GM18508 (cell line): ENCODE measurements at regions not wholly inside any gene's neighbourhood (a gene's known extent, or its start where the extent isn't known, plus 50 kb on each side); places are given as distances from the start of the nearest gene placed in this dataset.
"Not testable (repeated sequence)": the region's sequence is repeated elsewhere in the genome, so short reads cannot be mapped to it uniquely, and the experiment has no call there.

Experiments
- ATAC-seq: cut with Tn5 transposase; IDR thresholded peaks from one replicate; pipeline ENCODE4 v1.9.1; 2021; ENCODE audit warnings: moderate number of reproducible peaks; ENCODE audit not compliant: insufficient read depth, unreplicated experiment

DNA sequence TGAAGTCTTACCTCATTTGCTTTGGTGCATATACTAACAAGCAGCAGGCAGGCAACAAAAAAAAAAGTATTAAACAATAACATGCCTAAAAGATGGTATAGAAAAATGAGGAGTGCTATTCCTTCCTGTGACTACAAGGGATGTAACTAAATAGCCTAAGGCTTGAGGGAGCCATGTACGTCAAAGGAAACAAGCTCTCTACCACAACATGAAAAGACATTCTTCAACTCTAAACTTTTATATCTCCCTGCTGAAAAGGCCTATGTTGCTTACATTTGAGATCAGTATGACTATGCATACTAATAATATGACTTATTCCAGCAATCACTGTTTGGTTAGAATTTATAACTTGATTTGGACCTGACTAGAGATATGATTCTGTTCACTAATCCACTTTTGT is 347.9 kb downstream of the ADCYAP1 start:
- ATAC-seq: no peak

DNA sequence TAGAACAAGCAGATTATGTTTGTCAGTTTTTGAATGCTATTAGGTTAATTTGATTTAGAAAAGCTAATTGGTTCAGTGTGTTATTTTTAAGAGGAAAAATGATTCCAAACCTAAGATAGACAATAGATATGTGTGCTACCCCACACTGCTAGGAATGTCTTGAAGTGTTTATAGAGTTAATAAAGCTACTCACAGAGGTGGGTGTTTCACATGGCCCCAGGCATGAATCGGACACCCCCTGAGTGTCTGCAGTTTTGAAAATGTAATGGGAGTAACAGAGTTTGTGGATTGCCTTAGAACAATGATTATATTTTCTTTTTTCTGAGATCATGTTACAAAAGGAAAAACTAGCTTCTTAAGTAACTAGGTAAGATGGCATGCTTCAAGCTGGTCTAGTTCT is 348.3 kb downstream of the ADCYAP1 start:
- no peak for ATAC-seq

DNA sequence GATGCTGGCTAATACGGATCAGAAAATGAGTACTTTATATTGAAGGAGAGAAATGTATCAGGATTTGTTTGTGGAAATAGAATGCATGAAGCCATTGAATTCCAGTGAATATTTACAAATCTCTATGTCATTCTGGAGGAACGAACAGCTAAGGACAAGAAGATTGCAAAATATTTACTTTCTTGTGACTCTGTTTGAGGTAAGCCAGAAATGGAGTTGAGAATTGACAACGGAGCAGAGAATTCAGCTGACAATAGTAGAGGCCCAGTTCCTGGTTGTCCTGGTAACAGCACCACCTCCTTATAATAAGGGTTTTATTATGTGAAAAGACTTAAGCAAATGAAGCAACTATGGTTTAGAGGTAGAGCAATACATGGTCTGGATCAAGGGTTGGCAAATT is 349.2 kb downstream of the ADCYAP1 start:
- no peak for ATAC-seq

DNA sequence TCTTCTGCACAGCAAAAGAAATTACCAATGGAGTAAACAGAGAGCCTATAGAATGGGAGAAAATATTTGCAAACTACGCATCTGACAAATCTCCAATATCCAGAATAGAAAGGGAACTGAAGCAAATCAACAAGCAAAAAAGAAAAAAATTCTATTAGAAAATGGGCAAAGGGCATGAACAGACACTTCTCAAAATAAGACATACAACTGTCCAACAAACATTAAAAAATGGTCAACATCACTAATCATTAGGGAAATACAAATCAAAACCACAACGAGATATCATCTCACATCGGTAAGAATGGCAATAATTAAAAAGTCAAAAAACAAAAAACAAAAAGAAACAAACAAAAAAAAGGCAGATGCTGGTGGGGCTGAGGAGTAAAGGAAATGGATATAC is 356.4 kb downstream of the ADCYAP1 start:
- ATAC-seq: no peak

DNA sequence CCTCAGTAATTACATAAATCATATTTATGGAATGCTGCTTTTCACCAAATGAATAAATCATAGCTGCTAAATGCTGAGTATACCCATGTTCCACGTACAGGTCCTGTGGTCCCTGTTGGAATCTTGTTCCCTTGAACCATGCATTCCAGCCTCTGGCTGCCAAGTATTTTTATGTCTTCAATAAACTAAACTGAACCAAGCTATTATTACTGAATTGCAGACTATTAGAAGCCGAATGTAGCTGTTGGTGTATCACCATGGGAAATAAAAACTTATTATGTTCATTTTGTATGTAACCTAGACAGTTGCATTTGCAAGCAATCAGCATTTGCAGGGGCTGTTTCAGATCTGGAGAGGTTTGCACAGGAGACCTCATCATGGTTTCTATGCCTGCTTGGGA is 362.4 kb downstream of the ADCYAP1 start:
- no peak for ATAC-seq

DNA sequence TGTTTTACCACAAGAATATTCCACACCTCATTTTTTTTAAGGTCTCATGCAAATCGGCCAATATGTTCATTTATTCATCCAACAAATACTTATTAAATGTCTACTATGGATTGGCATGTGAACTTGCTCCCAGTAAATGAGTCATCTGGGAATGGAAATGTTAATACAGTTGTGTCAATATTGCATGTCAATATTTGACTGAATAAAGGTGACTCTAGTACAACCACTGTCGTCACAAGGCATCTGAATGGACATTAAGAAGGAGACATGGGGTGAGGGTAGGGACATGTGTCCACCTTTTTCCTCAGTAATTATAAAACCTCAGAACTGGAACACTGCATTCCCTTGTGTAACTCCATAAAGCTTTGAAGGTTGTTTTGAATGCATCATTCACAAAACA is 365.4 kb downstream of the ADCYAP1 start:
- no peak for ATAC-seq

DNA sequence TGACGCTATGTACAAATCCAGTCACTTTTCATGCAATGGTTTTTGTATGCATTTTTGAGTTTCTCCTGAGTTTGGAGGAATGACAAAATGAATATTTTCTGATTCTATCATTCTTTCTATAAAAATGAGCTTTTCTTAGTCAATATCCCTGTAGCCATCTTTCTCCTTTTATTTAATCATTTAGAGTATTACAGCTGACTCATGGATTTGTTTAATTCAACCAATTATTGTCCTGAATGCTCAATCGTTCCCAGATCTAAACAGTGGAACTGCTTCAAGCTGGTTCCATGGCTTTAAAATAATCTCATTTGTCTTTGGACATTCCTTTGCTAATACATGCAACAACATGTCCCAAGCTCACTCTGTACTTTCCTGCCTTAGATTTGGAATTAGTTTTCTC is 368.8 kb downstream of the ADCYAP1 start:
- no peak for ATAC-seq

DNA sequence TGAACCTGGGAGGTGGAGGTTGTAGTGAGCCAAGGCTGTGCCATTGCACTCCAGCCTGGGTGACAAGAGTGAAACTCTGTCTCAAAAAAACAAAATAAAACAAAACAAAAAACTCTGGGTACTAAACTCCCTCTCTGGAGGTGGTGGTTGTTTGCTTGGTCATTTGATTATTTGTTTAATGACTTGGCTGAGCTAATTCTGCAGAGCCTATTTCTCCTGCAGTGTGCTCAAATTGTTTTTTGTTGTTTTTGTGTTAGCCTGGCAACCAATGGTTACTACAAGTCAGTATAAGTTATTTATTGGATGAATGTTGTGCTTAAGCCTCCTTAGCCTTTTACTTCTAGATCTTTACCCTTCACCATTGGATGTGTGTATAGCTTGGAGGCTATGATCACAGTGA is 387.5 kb downstream of the ADCYAP1 start:
- ATAC-seq: no peak

DNA sequence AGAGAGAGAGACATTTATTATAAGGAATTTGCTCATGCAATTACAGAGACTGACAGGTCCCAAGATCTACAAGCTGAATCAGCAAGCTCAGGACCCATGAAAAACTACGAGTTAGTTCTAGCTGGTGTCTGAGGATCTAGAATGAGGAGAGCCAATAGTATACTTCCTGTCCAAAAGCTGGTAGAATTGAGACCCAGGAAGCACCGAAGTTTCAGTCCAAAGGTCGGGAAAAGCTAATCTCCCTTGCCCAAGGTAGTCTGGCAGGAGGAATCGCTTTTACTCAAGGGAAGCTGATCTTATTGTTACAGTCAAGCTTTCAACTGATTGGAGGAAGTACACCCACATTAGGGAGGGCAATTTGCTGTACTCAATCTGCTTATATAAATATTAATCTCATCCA is 389.6 kb downstream of the ADCYAP1 start:
- ATAC-seq: no peak

DNA sequence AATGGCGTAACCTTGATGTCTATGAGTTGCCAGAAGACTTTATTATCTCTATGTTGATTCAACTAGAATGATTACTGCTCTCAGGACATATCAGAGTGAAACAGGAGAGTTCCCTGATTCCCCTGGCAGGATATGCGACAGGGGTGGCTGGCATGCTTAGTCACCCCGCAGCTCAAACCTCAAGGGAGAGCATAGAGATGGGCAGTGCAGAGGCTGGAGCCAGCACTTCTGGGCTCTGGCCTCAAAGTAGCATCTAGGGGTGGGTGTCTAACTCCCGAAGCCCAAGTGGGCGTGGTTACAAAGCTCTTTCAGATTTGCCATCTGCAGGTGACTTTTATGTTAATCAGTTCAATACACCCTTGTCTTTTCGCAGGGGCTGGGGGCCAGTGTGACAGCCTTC is 391.6 kb downstream of the ADCYAP1 start:
- no peak for ATAC-seq

DNA sequence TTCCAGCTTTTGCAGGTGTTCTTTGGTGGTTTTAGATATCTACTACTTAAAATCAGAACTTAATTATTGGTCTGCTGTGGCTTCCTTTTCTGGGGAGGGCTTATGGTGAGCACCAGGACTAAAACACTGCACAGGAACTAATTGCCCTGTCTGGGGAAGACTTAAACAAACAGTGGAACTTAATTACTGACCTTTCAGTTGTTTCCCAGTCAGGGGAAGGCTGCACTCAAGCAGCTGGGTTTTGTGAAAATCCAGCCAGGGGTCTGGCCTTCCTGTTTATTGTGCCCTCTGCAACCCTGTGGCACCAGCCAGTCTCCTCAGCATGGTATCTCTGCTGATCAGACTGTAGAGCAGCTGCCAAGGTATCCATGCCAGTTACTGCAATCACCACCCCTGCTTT is 398.2 kb downstream of the ADCYAP1 start:
- no peak for ATAC-seq

DNA sequence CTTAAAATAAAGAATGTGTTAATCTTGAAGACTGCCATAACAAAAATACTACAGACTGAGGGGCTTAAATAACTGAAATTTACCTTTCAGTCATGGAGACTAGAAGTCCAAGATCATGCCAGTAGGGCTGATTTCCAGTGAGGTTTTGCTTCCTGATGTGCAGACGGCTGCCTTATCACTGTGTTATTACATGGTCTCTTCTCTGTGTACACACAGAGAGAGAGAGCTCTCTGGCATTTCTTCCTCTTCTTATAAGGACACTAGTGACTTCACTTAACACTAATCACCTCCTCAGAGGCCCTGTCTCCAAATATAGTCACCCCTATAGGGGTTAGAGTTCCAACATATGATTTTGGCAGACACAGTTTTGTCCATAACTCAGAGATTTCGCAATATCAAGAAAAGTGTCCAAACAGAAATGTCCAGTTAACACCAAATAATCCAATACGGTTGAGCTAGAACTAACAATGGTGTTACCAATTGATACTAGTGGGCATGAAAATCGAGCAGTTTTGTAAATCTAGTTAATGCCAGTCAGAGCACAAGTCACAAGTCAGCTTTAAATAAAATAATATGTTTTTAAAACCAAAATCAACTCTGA is 399.8 kb downstream of the ADCYAP1 start:
- ATAC-seq: no peak

DNA sequence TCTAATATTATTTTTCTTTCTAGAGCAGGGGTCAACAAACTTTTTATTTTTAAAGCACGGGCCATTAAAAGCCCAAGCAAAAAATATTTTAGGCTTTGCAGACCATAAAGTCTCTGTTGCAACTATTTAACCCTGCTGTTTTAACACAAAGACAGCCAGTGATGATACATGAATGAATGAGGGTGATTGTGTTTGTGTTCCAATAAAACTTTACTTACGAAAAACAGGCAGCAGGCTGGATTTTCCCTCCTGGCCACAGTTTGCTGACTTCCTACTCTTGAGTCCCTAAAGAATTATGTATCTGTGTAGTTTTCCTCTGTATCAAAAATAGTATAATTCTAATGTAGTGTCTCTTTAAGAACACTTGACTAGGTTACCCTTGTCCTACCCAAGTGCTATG is 402.0 kb downstream of the ADCYAP1 start:
- no peak for ATAC-seq

DNA sequence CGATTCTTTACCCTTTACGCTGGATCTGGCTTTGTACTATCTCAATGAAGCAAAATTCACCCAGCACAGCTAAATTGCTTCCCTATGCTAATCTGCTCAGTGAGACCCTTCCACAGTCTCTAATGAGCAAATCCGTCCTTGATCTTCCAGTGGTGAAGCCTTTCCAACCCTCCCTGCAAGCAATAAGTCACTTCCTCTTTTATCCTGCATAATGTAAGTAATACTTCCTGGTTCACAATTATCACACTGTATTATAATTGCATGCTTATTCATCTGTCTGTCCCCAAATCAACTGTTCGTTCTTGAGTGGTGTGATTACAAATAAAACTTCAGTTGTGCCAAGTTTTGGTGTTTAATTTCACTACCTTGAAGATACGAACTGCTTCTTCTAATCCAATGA is 404.0 kb downstream of the ADCYAP1 start:
- no peak for ATAC-seq

DNA sequence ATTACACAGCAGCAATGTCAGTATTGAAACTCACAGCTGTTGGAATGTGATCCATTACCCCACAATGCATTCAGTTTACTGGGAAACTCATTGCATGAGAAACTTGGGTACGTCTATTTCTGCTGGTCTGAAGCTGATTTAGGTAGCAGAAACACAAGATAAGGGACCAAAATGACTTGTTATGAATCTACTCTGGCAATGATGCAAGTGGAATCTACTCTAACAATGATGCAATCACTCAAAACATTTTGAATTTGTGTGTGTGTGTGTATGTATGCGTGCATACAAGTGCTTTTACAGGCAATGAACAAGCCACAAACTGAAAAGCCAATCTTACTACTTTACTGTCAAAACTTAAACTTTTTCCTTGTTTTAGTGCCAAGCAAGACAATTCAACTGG is 406.7 kb downstream of the ADCYAP1 start:
- ATAC-seq: no peak

DNA sequence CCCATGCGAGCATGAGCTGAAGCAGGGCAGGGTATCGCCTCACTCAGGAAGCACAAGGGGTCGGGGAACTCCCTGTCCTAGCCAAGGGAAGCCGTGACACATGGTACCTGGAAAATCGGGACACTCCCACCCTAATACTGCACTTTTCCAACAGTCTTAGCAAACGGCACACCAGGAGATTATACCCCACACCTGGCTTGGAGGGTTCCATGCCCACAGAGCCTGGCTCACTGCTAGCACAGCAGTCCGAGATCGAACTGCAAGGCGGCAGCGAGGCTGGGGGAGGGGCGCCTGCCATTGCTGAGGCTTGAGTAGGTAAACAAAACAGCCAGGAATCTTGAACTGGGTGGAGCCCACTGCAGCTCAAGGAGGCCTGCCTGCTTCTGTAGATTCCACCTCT is 430.7 kb downstream of the ADCYAP1 start:
- not testable (repeated sequence) for ATAC-seq

DNA sequence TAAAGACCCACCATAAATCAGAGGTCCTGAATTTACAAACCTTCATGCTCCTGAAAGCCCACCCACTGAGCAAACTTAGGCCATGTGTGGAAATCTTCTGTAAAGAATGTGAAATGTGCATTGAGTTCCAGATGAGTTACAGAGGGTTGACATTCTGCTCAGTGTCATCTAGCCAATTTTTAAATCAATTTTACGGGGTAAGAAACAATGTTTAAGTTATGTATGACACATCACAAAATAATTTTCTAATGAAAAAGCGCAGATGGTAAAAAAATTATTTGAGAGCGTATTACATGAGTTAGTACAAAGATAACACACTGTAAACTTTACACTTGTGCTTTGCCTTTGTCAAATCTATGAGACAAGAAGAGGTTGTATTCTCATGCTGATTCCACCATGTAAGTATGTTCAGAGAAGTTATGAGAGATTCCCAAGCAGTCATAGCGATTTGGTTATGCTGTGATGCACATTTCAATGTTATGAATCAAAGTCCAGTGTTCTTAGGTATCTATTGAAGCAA is 446.3 kb downstream of the ADCYAP1 start:
- ATAC-seq: no peak

DNA sequence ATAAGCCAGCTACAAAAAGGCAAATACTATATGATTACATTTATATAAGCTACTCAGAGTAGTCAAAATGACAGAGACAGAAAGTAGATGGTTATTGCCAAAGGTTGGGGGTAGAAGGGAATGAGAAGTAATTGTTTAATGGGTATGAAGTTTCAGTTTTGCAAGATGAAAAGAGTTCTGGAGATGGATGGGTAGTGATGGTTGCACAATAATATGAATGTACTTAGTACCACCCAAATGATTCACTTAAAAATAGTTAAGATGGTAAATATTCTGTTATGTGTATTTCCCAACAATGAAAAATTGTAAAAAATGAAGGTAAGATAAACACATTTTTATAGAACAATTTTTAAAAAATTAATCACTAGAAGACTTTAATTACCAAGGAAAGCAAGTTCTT is 448.4 kb downstream of the ADCYAP1 start:
- no peak for ATAC-seq

DNA sequence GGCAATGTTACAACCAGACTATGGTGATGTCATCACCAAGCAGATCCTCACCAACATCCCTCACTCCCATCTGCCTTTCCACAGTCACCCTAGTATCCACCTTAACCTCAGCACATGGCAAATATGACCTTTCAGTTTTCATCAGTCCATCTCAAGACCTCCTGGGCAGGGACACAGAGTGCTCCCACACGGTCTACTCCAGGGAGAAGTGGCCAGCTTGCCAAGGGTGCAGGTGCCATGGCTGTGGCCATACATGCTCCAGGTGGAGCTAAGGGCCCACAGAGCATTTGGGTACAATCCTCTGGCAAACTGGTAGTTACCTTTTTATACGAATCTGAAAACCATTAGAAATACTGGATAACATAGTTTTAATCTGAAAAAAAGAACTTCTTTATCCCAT is 453.1 kb downstream of the ADCYAP1 start:
- ATAC-seq: no peak

DNA sequence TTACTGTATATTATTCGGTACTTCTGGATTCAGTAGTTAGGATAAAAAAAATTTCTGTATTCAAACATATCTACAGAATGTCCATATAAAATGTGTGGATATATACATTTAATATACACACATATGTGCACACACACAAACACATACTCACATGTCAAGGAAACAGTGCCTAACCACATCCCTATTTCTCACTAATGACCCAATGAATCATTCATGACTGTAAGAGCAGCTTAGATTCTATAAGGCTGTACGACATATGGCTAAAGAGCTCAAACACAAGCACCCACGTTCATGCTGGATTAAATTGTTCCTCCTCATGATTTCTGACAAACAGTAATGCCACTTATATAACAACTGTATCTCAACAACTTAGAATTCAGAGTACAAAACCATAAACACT is 457.3 kb downstream of the ADCYAP1 start:
- ATAC-seq: no peak

DNA sequence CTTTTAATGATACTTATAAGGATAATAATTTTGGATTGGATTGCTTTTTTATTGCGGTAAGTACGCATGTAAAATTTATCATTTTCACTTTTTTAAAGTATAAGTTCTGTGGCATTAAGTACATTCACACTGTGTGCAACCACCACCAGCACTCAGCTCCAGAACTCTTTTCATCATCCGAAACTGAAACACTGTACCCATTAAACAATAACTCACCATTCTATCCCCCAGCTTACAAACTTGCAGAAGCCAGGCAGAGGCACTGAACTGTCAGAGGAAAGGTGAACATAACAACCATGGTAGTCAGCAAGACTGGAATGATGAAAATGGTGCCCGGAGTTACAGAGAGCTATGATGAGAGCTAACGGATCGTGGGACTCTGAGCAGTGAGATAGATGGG is 465.9 kb downstream of the ADCYAP1 start:
- no peak for ATAC-seq

DNA sequence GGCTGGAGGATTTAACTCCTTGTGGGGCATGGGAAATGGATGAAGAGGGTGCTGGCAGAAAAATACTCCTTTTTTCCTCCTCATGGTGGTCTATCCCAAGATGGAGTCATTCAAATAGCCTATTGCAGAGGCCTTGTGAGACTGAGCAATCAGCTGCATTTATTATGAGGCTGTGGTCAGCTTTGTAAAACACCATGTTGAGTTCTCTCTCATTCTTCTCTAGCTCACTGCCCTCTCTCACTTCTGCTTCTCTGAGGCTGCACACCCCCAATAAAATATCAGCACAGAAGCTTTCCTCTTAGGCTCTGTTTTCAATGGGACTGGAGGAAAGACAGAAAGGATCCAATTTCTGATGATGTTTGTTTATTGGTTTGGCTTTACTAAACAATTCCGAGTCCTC is 467.1 kb downstream of the ADCYAP1 start:
- ATAC-seq: no peak

DNA sequence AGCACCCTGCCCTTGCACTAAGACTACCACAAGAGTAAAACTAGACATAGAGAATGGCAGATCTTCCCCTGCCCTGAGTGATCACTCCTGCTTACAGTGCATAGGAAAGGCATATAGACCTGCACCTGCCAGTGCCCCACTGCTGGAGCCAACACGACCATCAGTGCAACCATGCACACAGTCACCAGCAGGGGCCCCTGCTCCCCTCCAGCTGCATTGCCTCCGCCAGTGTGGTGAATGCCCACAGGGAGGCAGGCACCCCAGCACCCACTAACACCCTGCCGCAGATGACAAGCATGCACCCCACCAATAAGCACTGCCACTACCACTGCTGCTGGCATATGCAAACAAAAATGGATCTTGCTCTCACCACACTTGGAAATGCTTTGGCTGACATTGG is 478.8 kb downstream of the ADCYAP1 start:
- ATAC-seq: no peak
